ENCODE measurements at regions not wholly inside any gene's neighbourhood (a gene's known extent, or its start where the extent isn't known, plus 50 kb on each side); places are given as distances from the start of the nearest gene placed in this dataset.

DNA sequence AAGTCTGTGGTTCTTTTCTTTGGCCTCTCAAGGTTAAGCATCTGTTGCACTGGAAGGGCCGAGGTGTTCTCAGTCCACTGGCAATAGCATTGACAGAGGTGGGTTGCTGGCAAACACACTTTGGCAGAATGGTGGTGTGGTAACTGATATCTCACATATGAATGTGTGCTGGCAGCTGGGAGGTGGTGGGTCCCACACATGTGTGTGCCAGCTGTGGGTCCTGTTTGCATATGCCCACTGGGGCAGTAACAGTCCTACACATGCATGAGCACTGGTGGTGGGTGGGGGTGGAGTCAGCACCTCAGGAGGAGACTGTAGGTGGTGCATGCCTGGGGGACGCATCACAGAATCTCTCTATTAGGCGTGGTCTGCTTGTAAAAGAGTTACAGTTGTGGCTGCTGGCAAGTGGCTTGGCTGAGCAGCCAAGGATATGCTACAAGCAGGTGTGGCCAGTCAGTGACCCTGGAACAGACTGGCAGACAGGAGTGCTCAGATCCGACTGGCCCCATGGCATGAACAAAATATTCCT, 934.3 kb downstream of the GRIK2 start:
- DNase-seq (ENCODE audit: low spot score) = no peak

DNA sequence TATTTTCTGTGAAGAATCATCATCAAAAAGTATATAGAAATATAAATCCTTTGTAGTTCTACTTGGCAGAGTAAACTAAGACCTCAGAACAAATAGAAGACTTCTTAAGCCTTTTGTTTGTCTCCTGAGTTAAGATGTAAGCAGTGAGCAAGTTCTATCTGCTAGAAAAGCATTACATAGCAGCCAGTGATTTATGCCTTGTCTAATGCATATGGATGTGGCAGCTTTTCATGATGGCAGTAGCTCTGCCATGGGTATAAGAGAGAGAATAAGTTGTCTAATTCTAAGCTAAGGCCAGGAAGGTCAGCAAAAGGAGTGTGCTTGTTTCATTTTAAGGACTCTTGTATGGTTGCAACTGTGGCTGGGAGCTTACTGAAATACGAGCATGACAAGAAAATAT, 920.2 kb downstream of the GRIK2 start:
- Mint-ChIP-seq H3K36me3 (peaks cover under 1% of the 10 kb centered on the region), H3K27ac (no peak overlapping the region), H3K27me3 (no peaks in the 10 kb centered on the region), H3K9me3 (peaks cover 17% of the 10 kb centered on the region), H3K4me1 (ENCODE audit: low read depth in 2 of 2) (no peaks in the 10 kb centered on the region), H3K4me3 (no peak overlapping the region)
- ATAC-seq (no peak), DNase-seq (ENCODE audit: low spot score) (no peak)

More for the DNA sequence above, 934.3 kb downstream of the GRIK2 start:
- no peaks in the 10 kb centered on the region for H3K27me3 Mint-ChIP-seq
- no peak overlapping the region for H3K4me3 Mint-ChIP-seq
- H3K27ac Mint-ChIP-seq = no peak overlapping the region
- H3K4me1 Mint-ChIP-seq (ENCODE audit: low read depth in 2 of 2) = no peaks in the 10 kb centered on the region
- ATAC-seq = no peak
- no peaks in the 10 kb centered on the region for H3K36me3 Mint-ChIP-seq
- peaks cover 13% of the 10 kb centered on the region for H3K9me3 Mint-ChIP-seq

DNA sequence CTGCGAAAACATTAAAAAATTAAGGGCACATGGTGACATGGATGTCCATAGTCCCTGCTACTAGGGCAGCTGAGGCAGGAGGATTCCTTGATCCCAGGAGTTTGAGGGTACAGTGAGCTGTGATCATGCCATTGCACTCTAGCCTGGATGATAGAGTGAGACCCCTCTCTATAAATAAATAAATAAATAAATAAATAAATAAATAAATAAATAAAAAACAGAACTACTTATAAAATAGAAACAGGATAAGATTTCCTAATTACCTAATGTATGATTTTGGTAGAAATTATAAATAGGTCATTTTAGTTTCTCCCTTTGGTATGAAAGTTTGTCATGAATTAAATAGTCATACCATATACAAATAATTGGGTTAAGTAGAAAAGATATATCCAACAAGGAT, 916.2 kb downstream of the GRIK2 start:
- H3K4me1 Mint-ChIP-seq (ENCODE audit: low read depth in 2 of 2) = no peaks in the 10 kb centered on the region
- peaks cover 29% of the 10 kb centered on the region for H3K9me3 Mint-ChIP-seq
- peaks cover 5% of the 10 kb centered on the region for H3K36me3 Mint-ChIP-seq
- ATAC-seq (no peak), DNase-seq (ENCODE audit: low spot score) (no peak)
- no peak overlapping the region for H3K27ac Mint-ChIP-seq
- H3K4me3 Mint-ChIP-seq = no peak overlapping the region
- H3K27me3 Mint-ChIP-seq = no peaks in the 10 kb centered on the region

DNA sequence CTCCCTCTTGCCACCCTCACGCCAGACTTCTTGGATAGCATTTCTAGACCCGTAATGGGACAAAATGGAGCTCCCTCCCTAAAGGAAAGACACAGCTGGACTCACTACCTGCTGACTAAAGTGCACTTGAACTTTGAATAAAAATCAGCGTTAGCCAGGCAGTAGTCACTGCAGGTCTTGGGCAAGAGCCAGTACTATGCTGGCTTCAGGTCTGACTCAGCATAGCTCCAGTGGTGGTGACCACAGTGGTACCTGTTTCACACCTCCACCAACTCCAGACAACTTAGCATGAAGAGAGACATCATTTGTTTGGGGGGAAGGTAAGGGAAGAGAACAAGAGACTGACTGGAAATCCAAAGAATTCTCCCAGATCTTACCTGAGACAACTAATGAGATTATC, 906.8 kb downstream of the GRIK2 start:
- Mint-ChIP-seq H3K36me3 (peaks cover 14% of the 10 kb centered on the region), H3K27ac (no peak overlapping the region), H3K27me3 (no peaks in the 10 kb centered on the region), H3K9me3 (peaks cover 27% of the 10 kb centered on the region), H3K4me1 (ENCODE audit: low read depth in 2 of 2) (no peaks in the 10 kb centered on the region), H3K4me3 (no peak overlapping the region)
- ATAC-seq = no peak
- no peak for DNase-seq (ENCODE audit: low spot score)

DNA sequence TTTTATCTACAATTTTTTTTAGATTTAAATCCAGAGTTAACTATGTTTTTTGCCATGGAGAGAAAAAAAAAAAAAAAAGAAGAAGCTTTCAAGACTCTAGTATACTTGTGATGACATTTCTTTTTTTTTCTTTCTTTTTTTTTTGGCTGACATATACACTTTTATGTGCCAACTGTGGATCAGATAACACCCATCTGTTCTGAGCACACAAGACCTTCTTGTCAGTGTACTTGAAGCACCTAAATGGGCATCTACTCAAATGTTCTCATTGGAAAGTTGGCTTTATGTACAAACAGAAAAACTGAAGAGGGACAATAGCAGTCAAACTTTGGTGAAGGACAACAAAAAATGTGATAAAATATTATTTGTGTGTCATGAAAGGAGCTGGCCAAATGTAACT, 904.5 kb downstream of the GRIK2 start:
- no peak for DNase-seq (ENCODE audit: low spot score)
- peaks cover 29% of the 10 kb centered on the region for H3K9me3 Mint-ChIP-seq
- no peak for ATAC-seq
- H3K27ac Mint-ChIP-seq = no peak overlapping the region
- no peaks in the 10 kb centered on the region for H3K27me3 Mint-ChIP-seq
- H3K4me1 Mint-ChIP-seq (ENCODE audit: low read depth in 2 of 2) = no peaks in the 10 kb centered on the region
- H3K4me3 Mint-ChIP-seq = no peak overlapping the region
- H3K36me3 Mint-ChIP-seq = peaks cover 25% of the 10 kb centered on the region

Measured in natural killer cell treated with Interleukin-12 subunit alpha and Interleukin-12 subunit beta and Interleukin-15 and Interleukin-18, amount 100 ng/mL, for 72 hours (primary cell).